OCI-LY7 (cell line): ENCODE measurements at regions not wholly inside any gene's neighbourhood (a gene's known extent, or its start where the extent isn't known, plus 50 kb on each side); places are given as distances from the start of the nearest gene placed in this dataset.
"Not testable (repeated sequence)": the region's sequence is repeated elsewhere in the genome, so short reads cannot be mapped to it uniquely, and the experiment has no call there.

ENCODE experiments used
- BruUV-seq: library from RNA; stranded (reverse); fragments of 400-500 nt; replicated peaks from 2 replicates; lab custom pipeline; 2021; lab: Mats Ljungman, UMichigan
- CTCF ChIA-PET: fragments of 300-600 bp; sonication (Branson Sonifier 250); formaldehyde crosslinking; loops from one replicate; lab custom pipeline; 2022; ENCODE audit warnings: antibody characterized with exemption; ENCODE audit not compliant: unreplicated experiment; lab: Charles Lee
- POLR2A ChIA-PET: fragments of 300-600 bp; sonication (Branson Sonifier 250); formaldehyde crosslinking; loops from one replicate; lab custom pipeline; 2022; ENCODE audit warnings: antibody characterized with exemption; lab: Charles Lee
- DNase-seq: peaks from one replicate; pipeline ENCODE4 v3.0.0-alpha.2; 2015; ENCODE audit warnings: low spot score
- H2AFZ ChIP-seq: fragments of 200-600 bp; sonication (generic), shearing (Covaris generic); 2 replicates; pipeline ENCODE4 v1.6.1; 2014; ENCODE audit warnings: mild to moderate bottlenecking, antibody characterized with exemption, low read length, moderate library complexity
- H3K27ac ChIP-seq: fragments of 200-600 bp; sonication (generic); 2 replicates; pipeline ENCODE4 v1.5.1; 2014; ENCODE audit warnings: mixed run types, low read depth, mild to moderate bottlenecking, moderate library complexity, low read length, inconsistent platforms; ENCODE audit not compliant: poor library complexity, severe bottlenecking
- H3K36me3 ChIP-seq: fragments of 200-600 bp; sonication (generic); 2 replicates; pipeline ENCODE4 v1.6.1; 2014; ENCODE audit warnings: mild to moderate bottlenecking, antibody characterized with exemption, low read length, moderate library complexity, mixed read lengths; ENCODE audit not compliant: insufficient read depth
- H3K4me1 ChIP-seq: fragments of 200-600 bp; sonication (generic); 2 replicates; pipeline ENCODE4 v1.5.1; 2014; ENCODE audit warnings: mild to moderate bottlenecking, low read length; ENCODE audit not compliant: insufficient read depth, poor library complexity, severe bottlenecking
- H3K4me2 ChIP-seq: fragments of 200-600 bp; sonication (generic); 2 replicates; pipeline ENCODE4 v1.6.1; 2014; ENCODE audit warnings: mild to moderate bottlenecking, low read length
- H3K4me3 ChIP-seq: fragments of 200-600 bp; sonication (generic); 2 replicates; pipeline ENCODE4 v1.5.1; 2014; ENCODE audit warnings: mild to moderate bottlenecking, low read depth, low read length; ENCODE audit not compliant: poor library complexity, severe bottlenecking
- H3K79me2 ChIP-seq: fragments of 200-600 bp; sonication (generic); 2 replicates; pipeline ENCODE4 v1.6.1; 2016; ENCODE audit warnings: low read depth, mild to moderate bottlenecking, low read length, moderate library complexity, mixed read lengths; ENCODE audit not compliant: insufficient read depth
- H3K9me2 ChIP-seq: fragments of 200-600 bp; sonication (generic); 2 replicates; pipeline ENCODE4 v1.6.1; 2016; ENCODE audit warnings: mild to moderate bottlenecking, low read length, mixed read lengths; ENCODE audit not compliant: insufficient read depth
- H3K9me3 ChIP-seq: fragments of 200-600 bp; sonication (generic); 2 replicates; pipeline ENCODE4 v1.6.1; 2014; ENCODE audit warnings: mild to moderate bottlenecking, mixed run types, low read length, mixed read lengths
- H4K20me1 ChIP-seq: fragments of 200-600 bp; sonication (generic); 2 replicates; pipeline ENCODE4 v1.6.1; 2014; ENCODE audit warnings: mild to moderate bottlenecking, antibody characterized with exemption, low read length, moderate library complexity, mixed read lengths; ENCODE audit not compliant: insufficient read depth
- EZH2phosphoT487 ChIP-seq: fragments of 200-600 bp; sonication (generic); IDR thresholded peaks from 2 replicates; pipeline ENCODE4 v1.6.1; 2018; ENCODE audit warnings: low read depth, borderline replicate concordance, mild to moderate bottlenecking, mixed run types, antibody characterized with exemption, low read length, moderate library complexity, mixed read lengths
- intact Hi-C: fragments of 100-400 bp; cut with micrococcal nuclease; formaldehyde crosslinking; loops from one replicate; pipeline ENCODE4 v1.10.0; 2022; ENCODE audit not compliant: unreplicated experiment
- TF ChIP-seq, protein P1 (sequence below): fragments of 200-600 bp; sonication (generic); conservative IDR thresholded peaks from 2 replicates; pipeline ENCODE4 v1.5.1; 2014; ENCODE audit warnings: mild to moderate bottlenecking, antibody characterized with exemption, low read length, moderate library complexity, mixed read lengths

DNA sequence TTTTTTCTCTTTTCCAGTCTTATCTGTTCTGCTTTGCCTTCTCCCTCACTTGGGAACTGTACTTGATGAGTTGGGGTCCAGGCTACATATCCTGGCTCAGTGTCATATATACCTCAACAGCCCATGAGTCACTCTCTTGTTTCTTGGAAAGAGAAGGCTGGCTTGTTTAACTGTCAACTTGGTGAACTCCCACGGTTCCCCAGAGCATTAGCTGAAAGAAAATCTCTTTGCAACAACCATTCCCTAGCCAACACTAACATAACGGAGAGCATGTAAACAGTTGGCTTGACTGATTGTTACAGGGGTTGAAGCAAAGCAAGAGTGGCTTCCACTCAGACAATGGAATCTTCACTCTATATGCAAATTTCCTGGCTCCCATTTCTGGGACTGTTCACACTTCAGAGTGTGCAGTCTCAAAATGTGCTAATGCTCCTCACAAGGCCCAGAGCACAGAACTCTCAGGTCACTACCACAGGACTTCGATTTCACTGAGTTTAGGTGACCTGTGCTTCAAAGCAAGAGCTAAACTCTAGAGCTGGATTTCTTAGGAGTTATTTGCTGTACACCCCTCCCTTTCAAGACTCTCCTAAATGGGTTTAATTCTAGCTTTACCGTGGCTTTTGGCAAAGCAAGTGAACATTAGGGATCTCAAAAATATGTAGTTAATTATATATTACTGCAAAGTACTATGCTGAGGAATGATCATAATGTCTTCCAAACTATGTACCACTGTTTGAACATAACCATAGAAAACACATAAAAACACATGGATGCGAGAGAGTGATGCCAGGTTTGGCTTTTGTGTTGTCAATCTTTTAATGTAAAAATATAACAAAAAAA is 609.8 kb downstream of the RFPL4B start:
- no peak overlapping the region for H3K4me2 ChIP-seq
- ChIA-PET POLR2A (interaction anchor here (0.6 kb wide), 1 partner anchor 269 kb away, joined by 3 read pairs; no protein-coding TSS in a partner anchor), CTCF (no interaction called here)
- no peaks in the 10 kb centered on the region for H3K9me3 ChIP-seq
- no peak overlapping the region for H3K4me3 ChIP-seq
- no peak overlapping the region for H3K27ac ChIP-seq
- no peak for TF ChIP-seq EZH2phosphoT487
- TF ChIP-seq, protein P1, sequence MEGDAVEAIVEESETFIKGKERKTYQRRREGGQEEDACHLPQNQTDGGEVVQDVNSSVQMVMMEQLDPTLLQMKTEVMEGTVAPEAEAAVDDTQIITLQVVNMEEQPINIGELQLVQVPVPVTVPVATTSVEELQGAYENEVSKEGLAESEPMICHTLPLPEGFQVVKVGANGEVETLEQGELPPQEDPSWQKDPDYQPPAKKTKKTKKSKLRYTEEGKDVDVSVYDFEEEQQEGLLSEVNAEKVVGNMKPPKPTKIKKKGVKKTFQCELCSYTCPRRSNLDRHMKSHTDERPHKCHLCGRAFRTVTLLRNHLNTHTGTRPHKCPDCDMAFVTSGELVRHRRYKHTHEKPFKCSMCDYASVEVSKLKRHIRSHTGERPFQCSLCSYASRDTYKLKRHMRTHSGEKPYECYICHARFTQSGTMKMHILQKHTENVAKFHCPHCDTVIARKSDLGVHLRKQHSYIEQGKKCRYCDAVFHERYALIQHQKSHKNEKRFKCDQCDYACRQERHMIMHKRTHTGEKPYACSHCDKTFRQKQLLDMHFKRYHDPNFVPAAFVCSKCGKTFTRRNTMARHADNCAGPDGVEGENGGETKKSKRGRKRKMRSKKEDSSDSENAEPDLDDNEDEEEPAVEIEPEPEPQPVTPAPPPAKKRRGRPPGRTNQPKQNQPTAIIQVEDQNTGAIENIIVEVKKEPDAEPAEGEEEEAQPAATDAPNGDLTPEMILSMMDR, result no peak
- intact Hi-C loops, result no loop called here
- BruUV-seq, result no TSS peak
- H3K36me3 ChIP-seq, result no peaks in the 10 kb centered on the region
- no peaks in the 10 kb centered on the region for H3K79me2 ChIP-seq
- no peak for DNase-seq
- H4K20me1 ChIP-seq, result no peaks in the 10 kb centered on the region
- no peaks in the 10 kb centered on the region for H3K9me2 ChIP-seq
- H3K4me1 ChIP-seq, result no peaks in the 10 kb centered on the region
- H2AFZ ChIP-seq, result no peak overlapping the region

DNA sequence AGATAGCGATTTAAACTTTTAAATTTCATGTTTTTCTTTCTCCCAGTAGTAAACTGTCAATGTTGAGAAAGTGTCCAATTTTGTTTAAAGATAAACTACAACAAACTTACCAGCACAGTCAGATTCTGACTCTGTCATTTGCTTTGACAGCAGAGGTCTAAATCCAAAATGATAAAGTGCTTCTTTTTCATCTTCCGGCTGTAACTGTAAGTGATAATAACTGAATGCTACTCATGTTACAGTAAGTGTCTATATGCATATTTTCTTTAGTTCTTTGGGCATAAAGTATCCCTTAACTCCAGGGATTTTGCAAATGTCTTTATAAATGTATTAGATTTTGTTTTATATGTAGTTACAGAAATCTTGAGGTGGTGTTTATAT is 610.4 kb downstream of the RFPL4B start:
- ChIA-PET CTCF (no interaction called here), POLR2A (interaction anchor here (1.3 kb wide), 1 partner anchor 11 kb away, joined by 5 read pairs; no protein-coding TSS in a partner anchor)
- Histone ChIP-seq H3K4me1 (no peaks in the 10 kb centered on the region), H3K4me2 (no peak overlapping the region), H3K27ac (no peak overlapping the region), H3K79me2 (no peaks in the 10 kb centered on the region), H3K9me2 (no peaks in the 10 kb centered on the region), H3K9me3 (no peaks in the 10 kb centered on the region), H3K36me3 (no peaks in the 10 kb centered on the region), H3K4me3 (no peak overlapping the region), H2AFZ (no peak overlapping the region), H4K20me1 (no peaks in the 10 kb centered on the region)
- TF ChIP-seq, protein P1, result no peak
- TF ChIP-seq EZH2phosphoT487, result no peak
- BruUV-seq, result no TSS peak
- intact Hi-C loops, result no loop called here
- DNase-seq, result no peak

DNA sequence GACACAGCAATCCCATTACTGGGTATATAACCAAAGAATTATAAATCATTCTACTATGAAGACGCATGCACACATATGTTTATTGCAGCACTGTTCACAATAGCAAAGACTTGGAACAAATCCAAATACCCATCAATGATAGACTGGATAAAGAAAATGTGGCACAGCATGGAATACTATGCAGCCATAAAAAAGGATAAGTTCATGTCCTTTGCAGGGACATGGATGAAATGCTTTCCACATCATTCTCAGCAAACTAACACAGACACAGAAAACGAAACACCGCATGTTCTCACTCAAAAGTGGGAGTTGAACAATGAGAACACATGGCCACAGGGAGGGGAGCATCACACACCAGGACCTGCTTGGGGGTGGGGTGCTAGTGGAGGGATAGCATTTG is 613.0 kb downstream of the RFPL4B start:
- H3K4me3 ChIP-seq, H4K20me1 ChIP-seq, H3K4me2 ChIP-seq, H3K9me3 ChIP-seq, DNase-seq, H3K27ac ChIP-seq, POLR2A ChIA-PET, BruUV-seq, intact Hi-C loops, H3K9me2 ChIP-seq, H3K79me2 ChIP-seq, H3K36me3 ChIP-seq, H3K4me1 ChIP-seq, CTCF ChIA-PET, H2AFZ ChIP-seq: not testable (repeated sequence)
